GM23248 (cell line): ENCODE measurements at regions not wholly inside any gene's neighbourhood (a gene's known extent, or its start where the extent isn't known, plus 50 kb on each side); places are given as distances from the start of the nearest gene placed in this dataset.

Source experiments
- EZH2 ChIP-seq: fragments of 200-600 bp; sonication (generic); IDR thresholded peaks from 2 replicates; pipeline ENCODE4 v1.6.1; 2018; ENCODE audit warnings: antibody characterized with exemption, mild to moderate bottlenecking; ENCODE audit not compliant: insufficient read depth, poor library complexity, severe bottlenecking
- EZH2phosphoT487 ChIP-seq: fragments of 200-600 bp; sonication (generic); IDR thresholded peaks from 2 replicates; pipeline ENCODE4 v1.6.1; 2018; ENCODE audit warnings: antibody characterized with exemption, moderate library complexity, mild to moderate bottlenecking, low read depth; ENCODE audit not compliant: insufficient read depth

DNA sequence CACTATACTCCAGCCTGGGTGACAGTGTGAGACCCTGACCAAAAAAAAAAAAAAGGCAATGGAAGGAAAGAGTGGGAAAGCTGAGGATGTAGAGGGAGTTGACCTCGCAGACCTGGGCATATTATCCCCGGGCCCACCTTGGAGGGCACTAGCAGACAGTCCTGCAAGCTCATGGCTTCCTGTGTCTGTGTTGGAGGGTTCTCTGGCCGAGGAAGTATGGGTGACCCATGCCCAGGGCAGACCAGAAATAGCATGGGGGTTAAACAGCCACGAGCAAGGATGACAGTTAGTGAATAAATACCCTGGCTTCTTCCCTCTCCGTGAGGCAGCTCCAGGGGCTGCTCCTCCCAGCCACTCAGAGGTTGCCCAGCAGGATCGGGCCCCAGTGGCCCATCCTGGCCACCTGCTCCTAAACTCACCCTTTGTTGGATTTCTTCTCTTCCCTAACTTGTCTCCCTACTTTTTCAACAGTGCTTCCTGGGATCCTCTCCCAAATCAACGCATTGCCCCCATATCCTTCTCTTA, 485.8 kb downstream of the ZNF536 start:
- TF ChIP-seq EZH2 (no peak), EZH2phosphoT487 (no peak)
